Neutrophil (primary cell): ENCODE measurements at regions not wholly inside any gene's neighbourhood (a gene's known extent, or its start where the extent isn't known, plus 50 kb on each side); places are given as distances from the start of the nearest gene placed in this dataset.

ENCODE experiments used
- H3K27ac ChIP-seq: fragments of 200-600 bp; sonication (generic); 2 replicates; pipeline ENCODE4 v1.5.1; 2016; ENCODE audit warnings: mild to moderate bottlenecking, moderate library complexity
- H3K27me3 ChIP-seq: fragments of 200-600 bp; sonication (generic); 2 replicates; pipeline ENCODE4 v1.6.0; 2016; ENCODE audit warnings: mild to moderate bottlenecking
- H3K36me3 ChIP-seq: fragments of 200-600 bp; sonication (generic); 2 replicates; pipeline ENCODE4 v1.5.1; 2017
- H3K4me1 ChIP-seq, 2 experiments: fragments of 200-600 bp in 1 of 2; sonication (generic) in 1 of 2; 1 replicate in 1 of 2; 2 replicates in 1 of 2; pipeline versions ENCODE4 v1.5.1 to v1.6.1; 2013 to 2016; ENCODE audit warnings: low read depth in 1 of 2, low read length in 1 of 2, mild to moderate bottlenecking in 1 of 2, moderate library complexity in 1 of 2; ENCODE audit not compliant: control insufficient read depth in 1 of 2, insufficient read depth in 1 of 2
- H3K4me3 ChIP-seq, 2 experiments: fragments of 200-600 bp in 1 of 2; sonication (generic) in 1 of 2; 1 replicate in 1 of 2; 2 replicates in 1 of 2; pipeline ENCODE4 v1.5.1; 2013 to 2016; ENCODE audit warnings: low read depth in 1 of 2, low read length in 1 of 2, mild to moderate bottlenecking in 1 of 2, moderate library complexity in 1 of 2
- H3K9me3 ChIP-seq: fragments of 200-600 bp; sonication (generic); 2 replicates; pipeline ENCODE4 v1.5.1; 2016
- CTCF ChIP-seq: fragments of 200-600 bp; sonication (generic); IDR thresholded peaks from 2 replicates; pipeline ENCODE4 v1.5.1; 2016; ENCODE audit warnings: antibody characterized with exemption

- H3K4me1 ChIP-seq = no peaks in the 10 kb centered on the region
- H3K9me3 ChIP-seq = no peaks in the 10 kb centered on the region
- no peaks in the 10 kb centered on the region for H3K36me3 ChIP-seq
- no peak overlapping the region for H3K27ac ChIP-seq
- TF ChIP-seq CTCF = no peak
- H3K27me3 ChIP-seq = no peaks in the 10 kb centered on the region
- no peak overlapping the region for H3K4me3 ChIP-seq
Measured at GRCh38 chr6:90654806-90655205, 67.9 kb upstream of the MAP3K7 start.

GRCh38 chr6:90654166-90654565 is 67.3 kb upstream of the MAP3K7 start:
- Histone ChIP-seq H3K4me3 (no peak overlapping the region), H3K4me1 (no peaks in the 10 kb centered on the region), H3K36me3 (no peaks in the 10 kb centered on the region), H3K27ac (no peak overlapping the region), H3K27me3 (no peaks in the 10 kb centered on the region), H3K9me3 (no peaks in the 10 kb centered on the region)
- TF ChIP-seq CTCF = no peak

- Histone ChIP-seq H3K9me3 (no peaks in the 10 kb centered on the region), H3K36me3 (no peaks in the 10 kb centered on the region), H3K27ac (no peak overlapping the region), H3K4me3 (no peak overlapping the region), H3K27me3 (no peaks in the 10 kb centered on the region), H3K4me1 (no peaks in the 10 kb centered on the region)
- no peak for TF ChIP-seq CTCF
Measured at GRCh38 chr6:90653750-90654149, 66.9 kb upstream of the MAP3K7 start.

GRCh38 chr6:90650041-90650940 is 63.4 kb upstream of the MAP3K7 start:
- H3K9me3 ChIP-seq = no peaks in the 10 kb centered on the region
- no peaks in the 10 kb centered on the region for H3K27me3 ChIP-seq
- H3K36me3 ChIP-seq = no peaks in the 10 kb centered on the region
- H3K4me3 ChIP-seq = no peak overlapping the region
- no peak overlapping the region for H3K27ac ChIP-seq
- H3K4me1 ChIP-seq = no peaks in the 10 kb centered on the region
- no peak for TF ChIP-seq CTCF

GRCh38 chr6:90648873-90649272 is 62.0 kb upstream of the MAP3K7 start:
- no peak for TF ChIP-seq CTCF
- Histone ChIP-seq H3K9me3 (no peaks in the 10 kb centered on the region), H3K4me1 (no peaks in the 10 kb centered on the region), H3K27ac (no peak overlapping the region), H3K27me3 (no peaks in the 10 kb centered on the region), H3K4me3 (no peak overlapping the region), H3K36me3 (no peaks in the 10 kb centered on the region)
